Loucy (cell line): ENCODE measurements at regions not wholly inside any gene's neighbourhood (a gene's known extent, or its start where the extent isn't known, plus 50 kb on each side); places are given as distances from the start of the nearest gene placed in this dataset.

ENCODE experiments used
- H2AFZ ChIP-seq: fragments of 200-600 bp; sonication (generic); 2 replicates; pipeline ENCODE4 v1.6.0; 2016; ENCODE audit warnings: antibody characterized with exemption, mild to moderate bottlenecking, low read length, moderate library complexity
- H3F3A ChIP-seq: fragments of 200-600 bp; 2 replicates; pipeline ENCODE4 v1.6.0; 2016; ENCODE audit warnings: antibody characterized with exemption, low read depth, mild to moderate bottlenecking
- H3K27me3 ChIP-seq: fragments of 200-600 bp; sonication (generic); 2 replicates; pipeline ENCODE4 v1.6.1; 2014; ENCODE audit warnings: low read length, mild to moderate bottlenecking; ENCODE audit not compliant: insufficient read depth, poor library complexity, severe bottlenecking
- H3K36me3 ChIP-seq: fragments of 200-600 bp; sonication (generic); 2 replicates; pipeline ENCODE4 v1.6.1; 2016; ENCODE audit warnings: low read length; ENCODE audit not compliant: insufficient read depth
- H3K4me1 ChIP-seq: fragments of 200-600 bp; sonication (generic); 2 replicates; pipeline ENCODE4 v1.5.1; 2014; ENCODE audit warnings: low read length, mild to moderate bottlenecking; ENCODE audit not compliant: insufficient read depth, poor library complexity, severe bottlenecking
- H3K4me2 ChIP-seq: fragments of 200-600 bp; sonication (generic); 2 replicates; pipeline ENCODE4 v1.6.0; 2014; ENCODE audit warnings: antibody characterized with exemption, low read length, low read depth, mild to moderate bottlenecking; ENCODE audit not compliant: poor library complexity, severe bottlenecking
- H3K4me3 ChIP-seq: fragments of 200-600 bp; sonication (generic); 2 replicates; pipeline ENCODE4 v1.5.1; 2014; ENCODE audit warnings: low read length, mild to moderate bottlenecking, mixed read lengths; ENCODE audit not compliant: poor library complexity, severe bottlenecking
- H3K79me2 ChIP-seq: fragments of 200-600 bp; sonication (generic); 2 replicates; pipeline ENCODE4 v1.6.1; 2014; ENCODE audit warnings: low read length; ENCODE audit not compliant: insufficient read depth
- H3K9ac ChIP-seq: fragments of 200-600 bp; sonication (generic); 2 replicates; pipeline ENCODE4 v1.6.0; 2014; ENCODE audit warnings: mild to moderate bottlenecking, low read depth, low read length, moderate library complexity; ENCODE audit not compliant: poor library complexity, severe bottlenecking
- H3K9me2 ChIP-seq: fragments of 200-600 bp; sonication (generic); replicated peaks from 2 replicates; pipeline ENCODE4 v1.6.1; 2016; ENCODE audit warnings: low read depth, low read length, mixed read lengths
- H3K9me3 ChIP-seq: fragments of 200-600 bp; sonication (generic); 2 replicates; pipeline ENCODE4 v1.6.1; 2014; ENCODE audit warnings: mild to moderate bottlenecking, antibody characterized with exemption, low read length, low read depth; ENCODE audit not compliant: insufficient read depth
- H4K20me1 ChIP-seq: fragments of 200-600 bp; sonication (generic); 2 replicates; pipeline ENCODE4 v1.6.0; 2014; ENCODE audit warnings: antibody characterized with exemption, low read length, mild to moderate bottlenecking; ENCODE audit not compliant: insufficient read depth, poor library complexity, severe bottlenecking
- CTCF ChIP-seq: fragments of 200-600 bp; sonication (generic); conservative IDR thresholded peaks from 2 replicates; pipeline ENCODE4 v1.5.1; 2014; ENCODE audit warnings: mild to moderate bottlenecking, antibody characterized with exemption, low read length
- EZH2phosphoT487 ChIP-seq: fragments of 200-600 bp; IDR thresholded peaks from 2 replicates; pipeline ENCODE4 v1.6.1; 2018; ENCODE audit warnings: antibody characterized with exemption, mild to moderate bottlenecking, moderate library complexity, borderline replicate concordance

GRCh38 chr6:14917109-14917910 lies 328.6 kb upstream of the JARID2 start:
- no peaks in the 10 kb centered on the region for H3F3A ChIP-seq

GRCh38 chr6:14918200-14918907 lies 327.5 kb upstream of the JARID2 start:
- H3K4me3 ChIP-seq, result no peak overlapping the region
- H3K9me2 ChIP-seq, result no peaks in the 10 kb centered on the region
- no peaks in the 10 kb centered on the region for H3K9me3 ChIP-seq
- no peaks in the 10 kb centered on the region for H3K27me3 ChIP-seq
- no peak overlapping the region for H3K9ac ChIP-seq
- no peak for TF ChIP-seq EZH2phosphoT487
- TF ChIP-seq CTCF, result no peak
- no peaks in the 10 kb centered on the region for H3K36me3 ChIP-seq
- H2AFZ ChIP-seq, result no peak overlapping the region
- peaks cover 37% of the 10 kb centered on the region for H3K4me1 ChIP-seq
- no peaks in the 10 kb centered on the region for H3F3A ChIP-seq
- H3K4me2 ChIP-seq, result no peak overlapping the region
- no peaks in the 10 kb centered on the region for H4K20me1 ChIP-seq
- no peaks in the 10 kb centered on the region for H3K79me2 ChIP-seq

More at GRCh38 chr6:14917109-14917910, 328.6 kb upstream of the JARID2 start:
- H4K20me1 ChIP-seq, result no peaks in the 10 kb centered on the region
- H3K9ac ChIP-seq, result no peak overlapping the region
- TF ChIP-seq EZH2phosphoT487 (no peak), CTCF (no peak)
- peaks cover 41% of the 10 kb centered on the region for H3K4me1 ChIP-seq
- H3K27me3 ChIP-seq, result no peaks in the 10 kb centered on the region
- H3K4me3 ChIP-seq, result no peak overlapping the region
- H3K9me3 ChIP-seq, result no peaks in the 10 kb centered on the region
- H2AFZ ChIP-seq, result no peak overlapping the region
- H3K36me3 ChIP-seq, result no peaks in the 10 kb centered on the region
- H3K4me2 ChIP-seq, result no peak overlapping the region
- H3K79me2 ChIP-seq, result no peaks in the 10 kb centered on the region
- no peaks in the 10 kb centered on the region for H3K9me2 ChIP-seq

GRCh38 chr6:14919038-14919670 lies 326.7 kb upstream of the JARID2 start:
- Histone ChIP-seq H4K20me1 (no peaks in the 10 kb centered on the region), H3K9me3 (no peaks in the 10 kb centered on the region), H3K36me3 (no peaks in the 10 kb centered on the region), H3K4me1 (peaks cover 42% of the 10 kb centered on the region), H3K9me2 (no peaks in the 10 kb centered on the region), H3F3A (no peaks in the 10 kb centered on the region), H3K4me3 (no peak overlapping the region), H3K4me2 (no peak overlapping the region), H3K27me3 (no peaks in the 10 kb centered on the region), H3K79me2 (no peaks in the 10 kb centered on the region), H2AFZ (no peak overlapping the region), H3K9ac (no peak overlapping the region)
- TF ChIP-seq EZH2phosphoT487, result no peak
- no peak for TF ChIP-seq CTCF
